ENCODE measurements at regions not wholly inside any gene's neighbourhood (a gene's known extent, or its start where the extent isn't known, plus 50 kb on each side); places are given as distances from the start of the nearest gene placed in this dataset.

GRCh38 chr12:125193376-125194152, 128.3 kb downstream of the AACS start:
- H3K4me3 ChIP-seq (ENCODE audit: low read depth, low read length) = no peak overlapping the region
- no peak for TF ChIP-seq CTCF (IDR thresholded peaks at IDR 0.05; ENCODE audit: borderline replicate concordance, insufficient read depth, low read depth, low read length)

GRCh38 chr12:125194163-125194773, 129.0 kb downstream of the AACS start:
- TF ChIP-seq CTCF (IDR thresholded peaks at IDR 0.05; ENCODE audit: borderline replicate concordance, insufficient read depth, low read depth, low read length) = no peak
- H3K4me3 ChIP-seq (ENCODE audit: low read depth, low read length) = no peak overlapping the region

GRCh38 chr12:125194987-125195386, 129.8 kb downstream of the AACS start:
- no peak for TF ChIP-seq CTCF (IDR thresholded peaks at IDR 0.05; ENCODE audit: borderline replicate concordance, insufficient read depth, low read depth, low read length)

GRCh38 chr12:125197326-125197725, 132.1 kb downstream of the AACS start:
- H3K4me3 ChIP-seq (ENCODE audit: low read depth, low read length) = no peak overlapping the region
- no peak for TF ChIP-seq CTCF (IDR thresholded peaks at IDR 0.05; ENCODE audit: borderline replicate concordance, insufficient read depth, low read depth, low read length)

More at GRCh38 chr12:125194987-125195386, 129.8 kb downstream of the AACS start:
- no peak overlapping the region for H3K4me3 ChIP-seq (ENCODE audit: low read depth, low read length)

- no peak for TF ChIP-seq CTCF (IDR thresholded peaks at IDR 0.05; ENCODE audit: borderline replicate concordance, insufficient read depth, low read depth, low read length)
- H3K4me3 ChIP-seq (ENCODE audit: low read depth, low read length) = no peak overlapping the region
Observed at GRCh38 chr12:125198652-125199051, 133.4 kb downstream of the AACS start.

- TF ChIP-seq CTCF (IDR thresholded peaks at IDR 0.05; ENCODE audit: borderline replicate concordance, insufficient read depth, low read depth, low read length) = no peak
- H3K4me3 ChIP-seq (ENCODE audit: low read depth, low read length) = no peak overlapping the region
Observed at GRCh38 chr12:125201090-125201489, 135.9 kb downstream of the AACS start.

GRCh38 chr12:125201940-125202339, 136.7 kb downstream of the AACS start:
- TF ChIP-seq CTCF (IDR thresholded peaks at IDR 0.05; ENCODE audit: borderline replicate concordance, insufficient read depth, low read depth, low read length) = no peak
- H3K4me3 ChIP-seq (ENCODE audit: low read depth, low read length) = no peak overlapping the region

All from GM12875 (cell line).